ENCODE measurements at regions not wholly inside any gene's neighbourhood (a gene's known extent, or its start where the extent isn't known, plus 50 kb on each side); places are given as distances from the start of the nearest gene placed in this dataset.
"Not testable (repeated sequence)": the region's sequence is repeated elsewhere in the genome, so short reads cannot be mapped to it uniquely, and the experiment has no call there.

GRCh38 chr5:124536333-124536732, 210.1 kb downstream of the ZNF608 start:
- DNase-seq (ENCODE audit: low read depth, low spot score): no peak
- H3K4me3 ChIP-seq (ENCODE audit: low read length): no peak overlapping the region

GRCh38 chr5:124530916-124531315, 215.5 kb downstream of the ZNF608 start:
- H3K4me3 ChIP-seq (ENCODE audit: low read length): no peak overlapping the region
- no peak for DNase-seq (ENCODE audit: low read depth, low spot score)

GRCh38 chr5:124528838-124529237, 217.6 kb downstream of the ZNF608 start:
- DNase-seq (ENCODE audit: low read depth, low spot score): no peak
- H3K4me3 ChIP-seq (ENCODE audit: low read length): no peak overlapping the region

GRCh38 chr5:124527220-124527991, 219.0 kb downstream of the ZNF608 start:
- no peak for DNase-seq (ENCODE audit: low read depth, low spot score)
- H3K4me3 ChIP-seq (ENCODE audit: low read length): no peak overlapping the region

GRCh38 chr5:124526079-124526478, 220.4 kb downstream of the ZNF608 start:
- not testable (repeated sequence) for H3K4me3 ChIP-seq (ENCODE audit: low read length); DNase-seq (ENCODE audit: low read depth, low spot score)

GRCh38 chr5:124524552-124525232, 221.7 kb downstream of the ZNF608 start:
- no peak overlapping the region for H3K4me3 ChIP-seq (ENCODE audit: low read length)
- DNase-seq (ENCODE audit: low read depth, low spot score): no peak

- no peak for DNase-seq (ENCODE audit: low read depth, low spot score)
- H3K4me3 ChIP-seq (ENCODE audit: low read length): no peak overlapping the region
Measured at GRCh38 chr5:124523897-124524296, 222.5 kb downstream of the ZNF608 start.

DNA sequence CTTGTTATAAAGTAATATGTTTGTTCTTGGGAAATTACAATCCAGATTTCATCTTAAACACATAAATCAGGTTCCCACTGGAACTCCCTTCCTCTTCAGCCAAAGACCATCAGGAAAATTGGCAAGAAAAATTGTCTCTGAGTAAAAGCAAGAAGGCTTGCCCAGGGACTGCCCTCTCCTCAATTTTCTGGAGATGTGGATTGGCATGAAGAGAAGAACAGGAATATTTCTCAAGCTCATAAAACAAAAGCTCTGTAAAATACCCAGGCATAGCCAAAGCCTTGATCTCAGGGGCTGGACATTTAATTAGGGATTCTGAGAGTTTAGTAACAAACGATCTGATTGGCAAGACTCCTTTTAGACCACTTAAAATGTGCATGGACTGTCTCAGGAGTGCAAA, 223.4 kb downstream of the ZNF608 start:
- no peak for DNase-seq (ENCODE audit: low read depth, low spot score)
- H3K4me3 ChIP-seq (ENCODE audit: low read length): no peak overlapping the region

- no peak for DNase-seq (ENCODE audit: low read depth, low spot score)
- H3K4me3 ChIP-seq (ENCODE audit: low read length): no peak overlapping the region
Measured at GRCh38 chr5:124521461-124522230, 224.8 kb downstream of the ZNF608 start.

DNA sequence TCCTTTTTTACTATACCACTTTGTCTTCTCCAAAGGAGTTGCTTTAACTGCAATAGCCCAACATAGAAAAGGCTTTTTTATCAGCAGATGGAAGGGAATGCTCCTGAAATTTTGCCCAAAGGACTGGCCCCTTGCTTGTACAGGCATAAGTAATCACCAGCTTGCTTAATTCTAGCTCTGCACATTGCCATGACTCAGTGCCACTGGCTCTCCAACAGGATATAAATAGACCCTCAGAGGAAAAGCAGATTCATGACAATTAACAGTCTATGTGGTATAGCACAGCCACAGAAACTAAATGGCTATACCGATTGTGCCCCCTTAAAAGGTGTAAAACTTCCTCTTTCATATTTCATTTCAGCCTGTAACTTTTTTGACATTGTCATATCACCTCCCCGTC, 227.0 kb downstream of the ZNF608 start:
- H3K4me3 ChIP-seq (ENCODE audit: low read length): no peak overlapping the region
- no peak for DNase-seq (ENCODE audit: low read depth, low spot score)

DNA sequence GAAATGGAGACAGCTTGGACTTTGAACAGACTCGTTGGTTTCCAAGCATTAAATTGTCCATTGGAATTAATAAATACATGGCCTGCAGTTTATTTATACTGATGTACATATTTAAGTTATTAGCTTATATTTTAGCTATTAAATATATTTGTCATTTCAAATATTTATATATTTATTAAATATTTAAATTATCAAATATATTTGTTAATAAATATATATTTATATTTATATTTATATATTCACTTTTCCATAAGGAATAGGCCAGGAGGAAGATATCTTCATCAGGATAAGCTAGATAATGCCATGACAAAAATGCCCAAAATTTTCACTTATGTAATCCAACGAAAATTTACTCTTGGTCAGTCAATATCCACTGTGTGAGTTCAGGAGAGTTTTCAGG, 229.9 kb downstream of the ZNF608 start:
- DNase-seq (ENCODE audit: low read depth, low spot score): no peak
- H3K4me3 ChIP-seq (ENCODE audit: low read length): no peak overlapping the region

DNA sequence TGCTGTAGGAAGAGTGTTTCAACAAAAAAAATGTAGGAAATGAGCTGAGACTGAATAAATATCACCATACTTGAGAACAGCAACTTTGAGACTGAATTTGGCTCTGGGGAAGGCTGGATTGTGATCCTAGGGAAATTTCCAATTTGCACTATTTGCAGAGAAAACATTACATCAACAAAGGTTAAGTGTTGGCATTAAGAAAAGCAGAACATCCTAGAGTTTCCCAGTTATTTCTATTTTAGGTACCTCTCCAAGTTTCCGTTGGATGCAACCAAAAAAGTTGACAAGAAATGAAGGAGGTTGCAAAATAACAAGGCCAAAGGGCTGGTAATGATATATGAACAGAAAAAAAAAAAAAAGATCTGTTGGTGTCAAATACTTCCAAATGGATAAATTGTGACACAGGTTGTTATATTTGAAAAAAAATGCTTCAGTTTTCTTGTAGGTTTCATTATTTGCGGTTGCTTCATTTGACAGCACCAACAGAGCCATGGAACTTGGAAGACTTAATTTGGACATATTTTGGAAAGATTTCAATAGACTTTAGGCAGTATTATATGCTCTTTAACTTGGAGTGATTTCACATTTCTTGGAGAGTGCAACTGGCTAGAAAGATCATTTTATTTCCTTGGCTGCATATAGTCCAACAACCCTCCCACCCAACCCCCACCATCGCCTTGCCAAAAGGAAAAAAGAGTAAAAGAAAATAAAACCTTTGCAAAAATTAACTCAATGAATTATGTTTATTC, 230.8 kb downstream of the ZNF608 start:
- DNase-seq (ENCODE audit: low read depth, low spot score): no peak
- H3K4me3 ChIP-seq (ENCODE audit: low read length): no peak overlapping the region

GRCh38 chr5:124514956-124515355, 231.5 kb downstream of the ZNF608 start:
- DNase-seq (ENCODE audit: low read depth, low spot score): no peak
- H3K4me3 ChIP-seq (ENCODE audit: low read length): no peak overlapping the region

- no peak for DNase-seq (ENCODE audit: low read depth, low spot score)
- H3K4me3 ChIP-seq (ENCODE audit: low read length): no peak overlapping the region
Measured at GRCh38 chr5:124512952-124513632, 233.3 kb downstream of the ZNF608 start.

DNA sequence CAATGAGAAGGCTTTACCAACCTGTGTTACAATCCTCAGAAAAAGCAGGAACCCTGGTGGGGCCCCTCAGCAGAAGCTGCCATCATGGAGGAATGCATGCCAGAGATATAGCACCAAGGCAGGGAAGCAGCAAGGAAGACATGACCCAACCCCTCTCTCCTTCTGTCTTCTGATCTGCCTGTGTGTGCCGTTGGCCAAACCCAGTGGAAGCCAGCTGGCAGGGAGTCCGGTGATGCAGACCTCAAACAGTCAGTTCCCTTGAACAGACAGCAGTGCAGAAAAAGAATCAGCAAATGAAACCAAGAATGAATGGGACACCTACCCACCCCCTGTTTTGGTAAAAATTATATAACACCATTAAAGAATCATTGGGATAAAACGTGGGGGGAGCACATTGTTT, 234.2 kb downstream of the ZNF608 start:
- DNase-seq (ENCODE audit: low read depth, low spot score): no peak
- H3K4me3 ChIP-seq (ENCODE audit: low read length): no peak overlapping the region

DNA sequence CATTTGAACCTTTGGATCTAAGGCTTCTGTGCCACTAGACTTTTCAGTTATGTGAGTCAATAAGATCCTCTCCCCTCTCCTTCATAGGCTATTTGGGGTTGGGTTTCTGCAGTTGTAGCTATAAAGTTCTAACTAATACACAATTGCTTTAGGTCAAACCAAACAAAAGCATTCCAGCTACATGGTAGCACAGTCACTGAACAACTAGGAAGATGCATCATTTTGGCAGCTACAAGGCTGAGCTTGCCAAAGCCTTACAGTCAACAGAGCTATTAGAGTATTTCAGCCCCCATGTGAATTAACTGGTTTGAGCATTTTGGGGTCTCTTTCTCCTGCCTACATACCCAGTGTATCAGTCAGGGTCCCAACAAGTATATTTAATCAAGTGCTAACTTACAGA, 234.6 kb downstream of the ZNF608 start:
- no peak overlapping the region for H3K4me3 ChIP-seq (ENCODE audit: low read length)
- DNase-seq (ENCODE audit: low read depth, low spot score): no peak

DNA sequence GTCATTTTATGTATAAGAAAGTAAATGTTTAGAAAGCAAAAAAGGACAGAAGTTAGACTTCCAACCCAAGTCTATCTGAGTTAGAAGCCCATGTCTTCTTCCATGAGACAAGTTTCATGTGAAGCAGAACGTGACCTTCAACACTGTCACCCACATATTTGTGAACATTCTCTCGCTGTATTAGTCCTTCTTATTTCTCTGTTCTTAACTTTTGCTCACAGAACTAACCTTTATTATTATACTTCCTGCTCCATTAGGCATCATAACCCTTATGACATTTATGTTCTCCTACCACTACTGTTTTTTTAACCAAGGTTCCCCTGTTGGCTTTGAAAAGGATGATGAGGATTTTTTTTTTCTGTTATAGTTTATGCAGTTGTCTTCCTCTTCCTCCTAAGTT, 238.8 kb downstream of the ZNF608 start:
- no peak overlapping the region for H3K4me3 ChIP-seq (ENCODE audit: low read length)
- no peak for DNase-seq (ENCODE audit: low read depth, low spot score)

DNA sequence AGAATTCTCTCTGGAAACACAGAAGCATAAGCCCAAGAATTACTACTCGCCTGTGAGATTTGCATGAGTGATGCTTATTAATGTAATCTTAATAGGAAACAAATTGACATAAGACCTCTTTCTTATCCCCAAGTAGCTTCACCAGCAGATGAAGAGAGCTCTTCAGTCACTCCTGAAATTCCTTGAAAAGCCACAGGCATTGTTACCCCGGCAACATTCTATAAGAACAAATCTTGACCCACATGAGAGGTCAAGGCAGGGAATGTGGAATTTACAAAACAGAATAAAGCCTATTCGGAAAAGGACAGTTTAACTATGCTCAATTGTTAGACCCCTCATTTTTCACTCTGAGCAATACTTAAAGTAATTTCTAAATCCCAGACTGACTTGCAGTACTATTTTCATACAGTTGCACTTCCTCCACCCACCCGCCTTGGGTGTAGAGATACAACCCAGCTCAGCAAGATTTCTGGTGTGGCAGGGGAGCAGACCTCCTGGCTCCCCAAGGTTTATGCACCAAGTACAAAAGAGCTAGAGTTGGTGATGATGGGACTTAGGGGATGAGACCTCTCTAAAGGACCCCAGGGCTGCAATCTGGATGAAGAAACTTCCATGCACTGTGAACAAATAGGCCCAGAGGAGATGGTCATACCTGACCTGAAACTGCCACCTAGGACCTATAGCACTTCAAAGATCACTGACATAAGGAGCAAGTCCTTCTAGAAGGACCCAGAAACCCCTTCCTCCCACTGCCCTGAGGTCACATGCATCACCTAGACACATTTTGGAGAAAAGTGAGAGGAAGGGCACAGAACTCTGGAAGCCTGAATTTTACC, 242.1 kb downstream of the ZNF608 start:
- no peak overlapping the region for H3K4me3 ChIP-seq (ENCODE audit: low read length)
- no peak for DNase-seq (ENCODE audit: low read depth, low spot score)
